ENCODE measurements at regions not wholly inside any gene's neighbourhood (a gene's known extent, or its start where the extent isn't known, plus 50 kb on each side); places are given as distances from the start of the nearest gene placed in this dataset.

DNA sequence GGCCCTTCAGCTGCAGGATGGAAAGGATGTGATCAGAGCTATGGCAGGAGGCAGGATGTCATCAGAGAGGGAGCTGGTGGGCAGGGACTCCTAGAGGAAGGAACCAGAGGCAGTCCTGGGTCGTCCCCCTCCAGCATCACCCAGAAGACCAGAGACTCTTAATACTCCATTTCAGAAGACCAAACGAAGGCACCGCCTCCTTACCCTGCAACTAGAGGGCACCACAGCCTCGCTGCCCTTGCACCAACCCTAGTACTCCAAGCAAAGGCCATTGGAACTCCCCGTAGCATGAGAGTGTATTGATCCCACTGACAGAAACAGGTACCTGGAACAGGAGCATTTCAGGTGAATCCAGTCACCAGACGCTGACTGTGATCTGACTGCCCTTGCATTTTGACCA, 598.1 kb downstream of the NPHP4 start:
- TF ChIP-seq POLR2AphosphoS5 (IDR thresholded peaks at IDR 0.05; ENCODE audit: low read depth, low read length): no peak
- TF ChIP-seq SIN3A (IDR thresholded peaks at IDR 0.05; ENCODE audit: borderline replicate concordance, insufficient read depth, low read length): no peak
- no peak for TF ChIP-seq REST (IDR thresholded peaks at IDR 0.05; ENCODE audit: insufficient read depth in 1 of 2, low read depth in 2 of 2, low read length in 2 of 2)
- no peak for TF ChIP-seq FOXP2 (optimal IDR thresholded peaks at IDR 0.05; ENCODE audit: borderline replicate concordance, extremely low read depth, extremely low read length, insufficient read depth)
- no peak for TF ChIP-seq TAF1 (IDR thresholded peaks at IDR 0.05; ENCODE audit: borderline replicate concordance, insufficient read depth, low read length)

- TF ChIP-seq TAF1 (IDR thresholded peaks at IDR 0.05; ENCODE audit: borderline replicate concordance, insufficient read depth, low read length) (no peak), FOXP2 (optimal IDR thresholded peaks at IDR 0.05; ENCODE audit: borderline replicate concordance, extremely low read depth, extremely low read length, insufficient read depth) (no peak), POLR2AphosphoS5 (IDR thresholded peaks at IDR 0.05; ENCODE audit: low read depth, low read length) (no peak), REST (IDR thresholded peaks at IDR 0.05; ENCODE audit: insufficient read depth in 1 of 2, low read depth in 2 of 2, low read length in 2 of 2) (no peak), SIN3A (IDR thresholded peaks at IDR 0.05; ENCODE audit: borderline replicate concordance, insufficient read depth, low read length) (no peak)
Observed at GRCh38 chr1:5393603-5394002, 598.6 kb downstream of the NPHP4 start.

DNA sequence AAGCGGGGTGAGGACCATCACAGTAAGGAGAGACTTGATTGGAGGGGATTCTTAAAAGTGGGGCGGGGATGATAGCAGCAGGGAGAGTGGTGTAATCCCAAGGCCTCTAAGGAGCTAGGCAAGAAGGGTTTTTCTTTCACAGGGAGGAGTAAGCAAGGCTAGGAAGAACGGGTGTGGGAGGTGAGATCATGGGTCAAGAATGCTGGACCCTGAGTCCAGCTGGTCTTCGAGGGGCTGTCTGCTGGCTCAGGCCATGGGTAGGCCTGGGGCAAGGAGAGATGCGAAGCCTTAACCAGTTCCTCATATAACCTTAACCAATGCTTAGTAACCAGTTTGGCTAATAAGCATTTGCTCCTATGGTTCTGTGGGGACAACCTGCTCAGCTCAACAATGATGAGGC, 599.1 kb downstream of the NPHP4 start:
- TF ChIP-seq TAF1 (IDR thresholded peaks at IDR 0.05; ENCODE audit: borderline replicate concordance, insufficient read depth, low read length): no peak
- TF ChIP-seq SIN3A (IDR thresholded peaks at IDR 0.05; ENCODE audit: borderline replicate concordance, insufficient read depth, low read length): no peak
- no peak for TF ChIP-seq REST (IDR thresholded peaks at IDR 0.05; ENCODE audit: insufficient read depth in 1 of 2, low read depth in 2 of 2, low read length in 2 of 2)
- no peak for TF ChIP-seq POLR2AphosphoS5 (IDR thresholded peaks at IDR 0.05; ENCODE audit: low read depth, low read length)
- TF ChIP-seq FOXP2 (optimal IDR thresholded peaks at IDR 0.05; ENCODE audit: borderline replicate concordance, extremely low read depth, extremely low read length, insufficient read depth): no peak

GRCh38 chr1:5391725-5392124, 600.5 kb downstream of the NPHP4 start:
- no peak for TF ChIP-seq REST (IDR thresholded peaks at IDR 0.05; ENCODE audit: insufficient read depth in 1 of 2, low read depth in 2 of 2, low read length in 2 of 2)
- no peak for TF ChIP-seq POLR2AphosphoS5 (IDR thresholded peaks at IDR 0.05; ENCODE audit: low read depth, low read length)
- TF ChIP-seq SIN3A (IDR thresholded peaks at IDR 0.05; ENCODE audit: borderline replicate concordance, insufficient read depth, low read length): no peak
- TF ChIP-seq TAF1 (IDR thresholded peaks at IDR 0.05; ENCODE audit: borderline replicate concordance, insufficient read depth, low read length): no peak
- TF ChIP-seq FOXP2 (optimal IDR thresholded peaks at IDR 0.05; ENCODE audit: borderline replicate concordance, extremely low read depth, extremely low read length, insufficient read depth): no peak

DNA sequence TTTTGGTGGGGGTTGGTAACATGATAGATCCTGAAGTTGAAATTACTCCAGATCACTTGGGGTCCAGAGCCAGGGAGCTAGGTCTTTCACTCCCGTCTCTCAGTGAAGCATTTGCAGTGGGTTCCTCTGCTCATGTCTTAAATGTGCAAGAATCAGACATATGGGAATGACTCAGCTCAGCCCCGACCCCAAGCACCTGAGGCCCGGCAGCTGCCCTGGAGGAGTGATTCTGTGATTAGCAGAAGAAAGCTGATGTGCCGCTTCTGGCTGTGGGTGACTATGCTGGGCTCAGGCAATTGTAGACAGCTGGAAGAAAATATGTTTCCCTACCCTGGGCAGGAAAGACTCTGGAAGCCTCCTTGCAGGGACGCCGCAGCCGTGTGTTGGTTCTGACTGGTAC, 601.7 kb downstream of the NPHP4 start:
- TF ChIP-seq REST (IDR thresholded peaks at IDR 0.05; ENCODE audit: insufficient read depth in 1 of 2, low read depth in 2 of 2, low read length in 2 of 2) (no peak), POLR2AphosphoS5 (IDR thresholded peaks at IDR 0.05; ENCODE audit: low read depth, low read length) (no peak), TAF1 (IDR thresholded peaks at IDR 0.05; ENCODE audit: borderline replicate concordance, insufficient read depth, low read length) (no peak), FOXP2 (optimal IDR thresholded peaks at IDR 0.05; ENCODE audit: borderline replicate concordance, extremely low read depth, extremely low read length, insufficient read depth) (no peak), SIN3A (IDR thresholded peaks at IDR 0.05; ENCODE audit: borderline replicate concordance, insufficient read depth, low read length) (no peak)

All from PFSK-1 (cell line).